Fibroblast of villous mesenchyme (primary cell): ENCODE measurements at regions not wholly inside any gene's neighbourhood (a gene's known extent, or its start where the extent isn't known, plus 50 kb on each side); places are given as distances from the start of the nearest gene placed in this dataset.
"Not testable (repeated sequence)": the region's sequence is repeated elsewhere in the genome, so short reads cannot be mapped to it uniquely, and the experiment has no call there.

Source experiments
- DNase-seq: peaks from one replicate; pipeline ENCODE4 v3.0.0-alpha.2; 2010; ENCODE audit warnings: low read depth
- H3K4me3 ChIP-seq: 2 replicates; pipeline ENCODE4 v1.5.1; 2011; ENCODE audit warnings: low read depth, mild to moderate bottlenecking, low read length
- TF ChIP-seq, protein P1 (sequence below): IDR thresholded peaks from 2 replicates; pipeline ENCODE4 v1.5.1; 2012; ENCODE audit warnings: low read depth, mild to moderate bottlenecking, low read length; ENCODE audit not compliant: insufficient read depth

DNA sequence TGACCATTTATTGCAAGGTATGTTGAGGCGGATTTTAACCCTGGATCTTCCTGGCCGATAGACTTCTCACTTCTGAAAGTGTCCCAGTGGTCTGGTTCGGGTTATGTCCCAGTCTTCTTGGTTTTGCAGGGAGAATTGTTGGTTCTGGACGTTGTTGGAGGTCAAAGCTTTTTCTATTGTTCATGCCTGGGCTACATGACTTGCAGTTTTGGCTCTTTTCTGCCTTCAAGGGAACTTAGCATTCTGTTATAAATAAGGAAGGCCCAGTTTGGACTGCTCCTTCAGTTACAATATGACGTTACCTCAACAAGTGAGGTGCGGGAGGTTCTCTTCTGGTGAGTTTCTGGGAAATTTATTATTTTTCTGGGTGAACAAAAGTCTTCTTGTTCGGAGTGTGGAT, 614.3 kb downstream of the DIPK2A start:
- no peak overlapping the region for H3K4me3 ChIP-seq
- no peak for DNase-seq
- TF ChIP-seq, protein P1, sequence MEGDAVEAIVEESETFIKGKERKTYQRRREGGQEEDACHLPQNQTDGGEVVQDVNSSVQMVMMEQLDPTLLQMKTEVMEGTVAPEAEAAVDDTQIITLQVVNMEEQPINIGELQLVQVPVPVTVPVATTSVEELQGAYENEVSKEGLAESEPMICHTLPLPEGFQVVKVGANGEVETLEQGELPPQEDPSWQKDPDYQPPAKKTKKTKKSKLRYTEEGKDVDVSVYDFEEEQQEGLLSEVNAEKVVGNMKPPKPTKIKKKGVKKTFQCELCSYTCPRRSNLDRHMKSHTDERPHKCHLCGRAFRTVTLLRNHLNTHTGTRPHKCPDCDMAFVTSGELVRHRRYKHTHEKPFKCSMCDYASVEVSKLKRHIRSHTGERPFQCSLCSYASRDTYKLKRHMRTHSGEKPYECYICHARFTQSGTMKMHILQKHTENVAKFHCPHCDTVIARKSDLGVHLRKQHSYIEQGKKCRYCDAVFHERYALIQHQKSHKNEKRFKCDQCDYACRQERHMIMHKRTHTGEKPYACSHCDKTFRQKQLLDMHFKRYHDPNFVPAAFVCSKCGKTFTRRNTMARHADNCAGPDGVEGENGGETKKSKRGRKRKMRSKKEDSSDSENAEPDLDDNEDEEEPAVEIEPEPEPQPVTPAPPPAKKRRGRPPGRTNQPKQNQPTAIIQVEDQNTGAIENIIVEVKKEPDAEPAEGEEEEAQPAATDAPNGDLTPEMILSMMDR: no peak

DNA sequence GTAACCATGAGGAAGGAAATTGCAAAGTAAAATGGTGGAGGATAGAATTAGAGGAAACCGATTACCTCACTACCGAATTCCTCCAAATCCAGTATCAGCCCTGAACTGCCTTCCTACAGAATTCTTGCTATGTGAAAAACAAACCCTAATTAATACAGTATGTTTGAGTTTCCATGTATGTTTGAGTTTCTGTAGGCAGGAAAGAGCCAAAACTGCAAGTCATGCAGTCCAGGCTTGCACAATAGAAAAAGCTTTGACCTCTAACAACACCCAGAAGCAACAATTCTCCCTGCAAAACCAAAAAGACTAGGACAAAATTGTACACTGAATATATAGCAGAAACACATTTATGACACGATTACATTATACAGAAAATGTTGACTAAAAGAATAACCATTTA, 614.8 kb downstream of the DIPK2A start:
- TF ChIP-seq, protein P1: no peak
- DNase-seq: peak; percentile 47
- H3K4me3 ChIP-seq: no peak overlapping the region

DNA sequence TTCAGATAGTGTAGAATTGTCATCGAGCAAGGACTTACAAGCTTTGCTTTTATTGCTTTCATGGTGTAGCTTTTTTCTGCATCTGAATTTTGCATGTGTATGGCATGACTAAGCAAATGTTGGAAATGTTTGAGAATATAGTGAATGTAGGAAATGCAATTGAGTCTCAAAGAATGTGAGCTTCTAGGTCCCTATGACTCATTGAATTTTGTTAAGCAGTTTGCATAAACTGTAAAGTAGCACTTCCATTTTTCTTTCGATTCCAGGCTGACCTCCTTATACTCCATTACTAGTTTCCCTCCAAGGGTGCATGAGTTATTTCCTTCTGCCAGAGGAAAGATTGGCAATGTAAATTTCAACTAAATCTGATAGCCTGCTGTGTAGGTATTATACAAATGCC, 619.2 kb downstream of the DIPK2A start:
- H3K4me3 ChIP-seq: no peak overlapping the region
- DNase-seq: peak; percentile 59
- TF ChIP-seq, protein P1: no peak

DNA sequence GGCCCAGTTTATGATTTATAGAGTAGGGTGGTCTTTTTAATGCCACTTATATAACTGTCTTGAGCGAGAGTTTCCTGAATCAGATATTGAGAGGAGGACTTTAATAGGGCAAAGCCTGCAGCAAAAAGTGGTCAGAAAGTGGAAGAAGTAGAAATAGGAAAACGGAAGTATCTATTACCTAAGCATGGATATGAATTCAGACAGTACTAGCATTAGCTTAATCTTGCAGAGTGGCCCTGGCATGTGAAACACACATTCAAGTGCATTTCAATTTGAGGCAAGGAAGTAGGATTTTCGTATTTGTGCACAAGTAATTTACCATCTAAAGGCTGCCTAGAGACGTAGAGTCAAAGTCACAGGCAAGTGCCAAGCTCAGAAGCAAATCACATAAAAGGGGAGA, 622.3 kb downstream of the DIPK2A start:
- H3K4me3 ChIP-seq: no peak overlapping the region
- DNase-seq: no peak
- TF ChIP-seq, protein P1: no peak

DNA sequence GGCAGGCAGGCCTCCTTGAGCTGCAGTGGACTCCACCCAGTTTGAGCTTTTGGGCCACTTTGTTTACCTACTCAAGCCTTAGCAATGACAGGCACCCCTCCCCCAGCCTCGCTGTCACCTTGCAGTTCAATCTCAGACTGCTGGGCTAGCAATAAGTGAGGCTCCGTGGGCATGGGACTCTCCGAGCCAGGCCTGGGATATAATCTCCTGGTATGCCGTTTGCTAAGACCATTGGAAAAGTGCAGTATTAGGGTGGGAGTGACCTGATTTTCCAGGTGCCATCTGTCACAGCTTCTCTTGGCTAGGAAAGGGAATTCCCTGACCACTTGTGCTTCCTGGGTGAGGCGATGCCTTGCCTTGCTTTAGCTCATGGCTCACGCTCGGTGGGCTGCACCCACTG, 648.6 kb downstream of the DIPK2A start:
- not testable (repeated sequence) for H3K4me3 ChIP-seq, DNase-seq

DNA sequence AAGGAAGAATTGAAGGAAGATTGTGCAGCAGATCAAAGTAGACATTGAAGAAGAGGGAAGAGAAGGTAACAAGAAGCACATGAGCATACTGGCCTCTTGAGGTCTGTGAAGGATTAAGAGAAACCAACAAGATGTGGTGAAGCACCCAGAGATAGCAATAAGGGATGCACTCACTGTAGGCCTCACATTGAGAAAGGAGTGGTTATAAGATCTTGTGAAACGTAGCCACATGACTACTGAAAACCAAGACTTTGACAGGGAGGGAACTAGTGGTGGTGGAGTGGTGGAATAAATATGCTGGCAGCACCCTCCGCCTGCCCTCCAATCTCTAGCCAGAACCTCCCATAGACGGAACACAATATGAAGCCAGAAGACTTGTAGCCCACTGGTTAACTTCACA, 651.2 kb downstream of the DIPK2A start:
- DNase-seq: no peak
- H3K4me3 ChIP-seq: no peak overlapping the region
- TF ChIP-seq, protein P1: no peak

DNA sequence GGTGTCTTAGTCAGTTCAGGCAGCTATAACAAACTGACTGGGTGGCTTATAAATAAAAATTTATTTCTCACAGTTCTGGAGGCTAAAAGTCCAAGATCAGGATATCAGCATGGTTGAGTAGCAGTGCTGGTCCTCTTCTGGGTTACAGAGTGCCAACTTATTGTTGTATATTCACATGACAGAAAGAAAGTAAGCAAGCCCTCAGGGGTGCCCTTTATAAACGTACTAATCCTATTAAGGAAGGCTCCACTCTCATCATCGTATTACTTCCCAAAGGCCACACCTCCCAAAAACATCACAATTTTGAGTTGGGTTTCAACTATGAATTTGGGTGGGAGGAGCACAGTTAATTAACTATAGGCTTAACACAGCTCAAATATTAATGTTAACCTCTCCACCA, 653.0 kb downstream of the DIPK2A start:
- no peak for DNase-seq
- TF ChIP-seq, protein P1: no peak
- H3K4me3 ChIP-seq: no peak overlapping the region
